ENCODE measurements at regions not wholly inside any gene's neighbourhood (a gene's known extent, or its start where the extent isn't known, plus 50 kb on each side); places are given as distances from the start of the nearest gene placed in this dataset.

DNA sequence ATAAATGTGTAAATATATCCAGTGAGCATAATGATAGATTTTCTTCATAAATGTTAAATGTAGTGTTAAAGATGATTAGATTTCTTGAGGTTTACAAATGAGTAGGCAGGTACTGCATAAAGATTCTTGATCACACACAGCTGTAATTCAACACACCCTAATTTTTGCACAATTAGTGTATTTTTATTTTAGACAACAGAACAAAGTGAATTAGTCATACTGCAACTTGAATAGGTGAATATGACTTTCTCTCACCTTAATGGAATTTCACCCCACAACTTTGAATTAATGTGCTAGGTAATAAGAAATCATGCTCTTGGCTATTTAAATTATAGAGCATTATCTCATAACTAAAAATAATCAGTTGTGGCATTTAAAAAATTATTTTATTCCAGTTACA, 795.7 kb upstream of the ACO1 start:
- TF ChIP-seq, protein P1, sequence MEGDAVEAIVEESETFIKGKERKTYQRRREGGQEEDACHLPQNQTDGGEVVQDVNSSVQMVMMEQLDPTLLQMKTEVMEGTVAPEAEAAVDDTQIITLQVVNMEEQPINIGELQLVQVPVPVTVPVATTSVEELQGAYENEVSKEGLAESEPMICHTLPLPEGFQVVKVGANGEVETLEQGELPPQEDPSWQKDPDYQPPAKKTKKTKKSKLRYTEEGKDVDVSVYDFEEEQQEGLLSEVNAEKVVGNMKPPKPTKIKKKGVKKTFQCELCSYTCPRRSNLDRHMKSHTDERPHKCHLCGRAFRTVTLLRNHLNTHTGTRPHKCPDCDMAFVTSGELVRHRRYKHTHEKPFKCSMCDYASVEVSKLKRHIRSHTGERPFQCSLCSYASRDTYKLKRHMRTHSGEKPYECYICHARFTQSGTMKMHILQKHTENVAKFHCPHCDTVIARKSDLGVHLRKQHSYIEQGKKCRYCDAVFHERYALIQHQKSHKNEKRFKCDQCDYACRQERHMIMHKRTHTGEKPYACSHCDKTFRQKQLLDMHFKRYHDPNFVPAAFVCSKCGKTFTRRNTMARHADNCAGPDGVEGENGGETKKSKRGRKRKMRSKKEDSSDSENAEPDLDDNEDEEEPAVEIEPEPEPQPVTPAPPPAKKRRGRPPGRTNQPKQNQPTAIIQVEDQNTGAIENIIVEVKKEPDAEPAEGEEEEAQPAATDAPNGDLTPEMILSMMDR (IDR thresholded peaks at IDR 0.05; ENCODE audit: low read length) = no peak
- TF ChIP-seq EZH2 (optimal IDR thresholded peaks at IDR 0.05; ENCODE audit: low read depth, low read length) = no peak
- no peak for TF ChIP-seq EZH2phosphoT487 (IDR thresholded peaks at IDR 0.05; ENCODE audit: low read length)
